ENCODE measurements at regions not wholly inside any gene's neighbourhood (a gene's known extent, or its start where the extent isn't known, plus 50 kb on each side); places are given as distances from the start of the nearest gene placed in this dataset.

DNA sequence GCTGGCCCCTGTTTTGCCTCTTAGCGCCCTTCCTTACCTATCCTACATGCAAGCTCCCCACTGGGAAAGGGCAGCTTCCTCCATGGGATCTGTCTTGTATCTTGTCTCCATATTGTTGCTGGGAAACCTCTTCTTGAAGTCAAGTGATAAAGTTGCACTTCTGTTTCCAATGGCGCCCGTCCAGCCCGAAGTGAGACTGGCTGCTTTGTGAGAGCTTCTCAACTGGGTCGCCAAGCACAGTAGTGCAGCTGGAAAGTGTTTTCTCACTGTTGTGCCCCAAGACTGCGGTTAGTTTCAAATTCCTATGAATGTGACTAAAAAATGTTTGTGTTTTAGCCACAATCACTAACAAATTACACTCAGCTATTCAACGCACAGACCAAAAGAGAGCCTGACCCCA lies 506.6 kb upstream of the MPDZ start:
- TF ChIP-seq, protein P1, sequence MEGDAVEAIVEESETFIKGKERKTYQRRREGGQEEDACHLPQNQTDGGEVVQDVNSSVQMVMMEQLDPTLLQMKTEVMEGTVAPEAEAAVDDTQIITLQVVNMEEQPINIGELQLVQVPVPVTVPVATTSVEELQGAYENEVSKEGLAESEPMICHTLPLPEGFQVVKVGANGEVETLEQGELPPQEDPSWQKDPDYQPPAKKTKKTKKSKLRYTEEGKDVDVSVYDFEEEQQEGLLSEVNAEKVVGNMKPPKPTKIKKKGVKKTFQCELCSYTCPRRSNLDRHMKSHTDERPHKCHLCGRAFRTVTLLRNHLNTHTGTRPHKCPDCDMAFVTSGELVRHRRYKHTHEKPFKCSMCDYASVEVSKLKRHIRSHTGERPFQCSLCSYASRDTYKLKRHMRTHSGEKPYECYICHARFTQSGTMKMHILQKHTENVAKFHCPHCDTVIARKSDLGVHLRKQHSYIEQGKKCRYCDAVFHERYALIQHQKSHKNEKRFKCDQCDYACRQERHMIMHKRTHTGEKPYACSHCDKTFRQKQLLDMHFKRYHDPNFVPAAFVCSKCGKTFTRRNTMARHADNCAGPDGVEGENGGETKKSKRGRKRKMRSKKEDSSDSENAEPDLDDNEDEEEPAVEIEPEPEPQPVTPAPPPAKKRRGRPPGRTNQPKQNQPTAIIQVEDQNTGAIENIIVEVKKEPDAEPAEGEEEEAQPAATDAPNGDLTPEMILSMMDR (IDR thresholded peaks at IDR 0.05; ENCODE audit: low read depth, low read length), result no peak
- no peak for TF ChIP-seq EZH2phosphoT487 (IDR thresholded peaks at IDR 0.05; ENCODE audit: low read depth)

All from OCI-LY3 (cell line).